Testis (tissue), 2 donors: ENCODE measurements at regions not wholly inside any gene's neighbourhood (a gene's known extent, or its start where the extent isn't known, plus 50 kb on each side); places are given as distances from the start of the nearest gene placed in this dataset.

Experiments used
- POLR2A ChIP-seq: fragments of 450-650 bp; IDR thresholded peaks from one replicate; pipeline ENCODE4 v1.6.1; 2017; ENCODE audit warnings: antibody characterized with exemption, mild to moderate bottlenecking, moderate library complexity
- TF ChIP-seq, protein P1 (sequence below), 3 experiments: fragments of 450-650 bp in 2 of 3; fragments of 200-600 bp in 1 of 3; sonication (generic) in 1 of 3; IDR thresholded peaks; one replicate each; pipeline ENCODE4 v1.5.1; 2016 to 2019; ENCODE audit warnings: antibody characterized with exemption in 3 of 3, mild to moderate bottlenecking in 2 of 3, moderate library complexity in 1 of 3

DNA sequence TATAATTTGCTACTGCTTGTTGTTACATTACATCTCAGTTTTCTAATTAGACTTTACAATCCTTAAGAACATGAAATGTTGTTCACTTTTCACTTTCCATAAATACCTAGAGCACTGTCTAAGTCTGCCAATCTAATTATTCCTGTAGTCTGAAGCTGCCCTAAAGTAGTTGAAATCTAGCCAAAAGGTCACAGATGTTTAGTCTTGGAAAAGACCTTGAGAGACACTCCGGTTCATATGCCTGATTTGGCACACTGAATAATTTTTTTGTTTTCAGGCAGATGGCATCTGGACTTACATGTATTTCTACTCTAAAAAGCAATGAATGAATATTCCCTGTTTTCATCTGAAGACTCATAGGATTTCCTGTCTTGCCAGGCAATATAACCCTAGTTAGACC lies 359.1 kb downstream of the ANKRD7 start:
- no peak for TF ChIP-seq POLR2A
- TF ChIP-seq, protein P1, sequence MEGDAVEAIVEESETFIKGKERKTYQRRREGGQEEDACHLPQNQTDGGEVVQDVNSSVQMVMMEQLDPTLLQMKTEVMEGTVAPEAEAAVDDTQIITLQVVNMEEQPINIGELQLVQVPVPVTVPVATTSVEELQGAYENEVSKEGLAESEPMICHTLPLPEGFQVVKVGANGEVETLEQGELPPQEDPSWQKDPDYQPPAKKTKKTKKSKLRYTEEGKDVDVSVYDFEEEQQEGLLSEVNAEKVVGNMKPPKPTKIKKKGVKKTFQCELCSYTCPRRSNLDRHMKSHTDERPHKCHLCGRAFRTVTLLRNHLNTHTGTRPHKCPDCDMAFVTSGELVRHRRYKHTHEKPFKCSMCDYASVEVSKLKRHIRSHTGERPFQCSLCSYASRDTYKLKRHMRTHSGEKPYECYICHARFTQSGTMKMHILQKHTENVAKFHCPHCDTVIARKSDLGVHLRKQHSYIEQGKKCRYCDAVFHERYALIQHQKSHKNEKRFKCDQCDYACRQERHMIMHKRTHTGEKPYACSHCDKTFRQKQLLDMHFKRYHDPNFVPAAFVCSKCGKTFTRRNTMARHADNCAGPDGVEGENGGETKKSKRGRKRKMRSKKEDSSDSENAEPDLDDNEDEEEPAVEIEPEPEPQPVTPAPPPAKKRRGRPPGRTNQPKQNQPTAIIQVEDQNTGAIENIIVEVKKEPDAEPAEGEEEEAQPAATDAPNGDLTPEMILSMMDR (IDR thresholded peaks at IDR 0.05): no peak
